Left ventricle myocardium superior (tissue), 1 donor: ENCODE measurements at regions not wholly inside any gene's neighbourhood (a gene's known extent, or its start where the extent isn't known, plus 50 kb on each side); places are given as distances from the start of the nearest gene placed in this dataset. TPM values are rescaled to one million over a fixed set of nuclear protein-coding genes. Genes with fewer than 3 reads are reported as not detected.
A peak's percentile ranks its signal among the peaks of the same experiment; 100 is the strongest.
"Not testable (repeated sequence)": the region's sequence is repeated elsewhere in the genome, so short reads cannot be mapped to it uniquely, and the experiment has no call there.

Experiments
- ATAC-seq: fragments of 200-7000 bp; cut with Tn5 transposase; one replicate; pipeline ENCODE4 v1.9.1; 2020; ENCODE audit warnings: mild to moderate bottlenecking, moderate library complexity
- DNase-seq: peaks from one replicate; pipeline ENCODE4 v3.0.0-alpha.2; 2020
- intact Hi-C: fragments of 100-400 bp; cut with micrococcal nuclease; formaldehyde crosslinking; loops from one replicate; pipeline ENCODE4 v1.11.0; 2022
- microRNA-seq: library from miRNA; unstranded; fragments of <30 nt; microRNA quantifications from one replicate; pipeline ENCODE4 v1.2.0, GENCODE V29; 2020; ENCODE audit warnings: borderline number of aligned reads
- donor health status: DM: no; HTN: yes; CAD: no; lungs with severe emphysema.

DNA sequence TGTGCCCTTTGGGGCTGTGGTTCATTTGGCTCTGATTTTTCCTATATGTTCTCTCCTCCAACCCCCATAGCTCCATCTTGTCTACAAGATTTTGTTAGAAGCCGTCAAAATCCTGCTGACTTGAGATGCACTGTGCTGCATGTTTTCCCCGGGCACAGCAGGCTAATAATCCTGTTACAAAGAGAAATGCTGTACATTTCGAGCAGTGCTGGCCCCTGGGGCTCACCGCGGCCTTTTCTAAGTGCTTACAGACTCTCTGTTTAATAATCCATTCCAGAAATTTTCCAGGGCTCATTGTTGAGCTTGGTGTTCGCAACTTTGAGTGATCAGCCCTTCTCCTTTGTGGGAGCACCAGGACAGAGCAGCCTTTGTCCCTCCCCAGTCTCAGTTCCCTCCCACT, 158.6 kb downstream of the OR4F15 start:
- intact Hi-C loops, DNase-seq, ATAC-seq: not testable (repeated sequence)

DNA sequence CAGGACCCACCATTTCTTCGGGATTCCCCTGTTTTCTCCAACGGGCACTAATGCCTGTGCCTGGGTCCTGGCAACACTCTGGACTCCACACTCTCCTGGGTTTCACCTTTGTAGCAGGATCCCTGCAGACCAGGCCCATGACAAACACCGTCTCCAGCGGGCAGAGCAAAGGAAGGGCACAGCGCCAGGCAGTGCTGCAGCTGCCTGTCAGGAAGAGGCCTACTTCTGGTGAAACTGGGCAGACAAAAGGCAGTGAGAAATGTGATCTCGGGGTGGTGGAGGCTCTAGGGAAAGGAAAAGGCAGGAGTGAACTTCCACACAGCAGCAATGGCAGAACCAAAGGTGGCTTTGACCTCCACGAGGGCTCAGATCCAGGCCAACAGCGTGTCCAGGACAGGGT, 165.3 kb downstream of the OR4F15 start:
- intact Hi-C loops, DNase-seq: not testable (repeated sequence)

DNA sequence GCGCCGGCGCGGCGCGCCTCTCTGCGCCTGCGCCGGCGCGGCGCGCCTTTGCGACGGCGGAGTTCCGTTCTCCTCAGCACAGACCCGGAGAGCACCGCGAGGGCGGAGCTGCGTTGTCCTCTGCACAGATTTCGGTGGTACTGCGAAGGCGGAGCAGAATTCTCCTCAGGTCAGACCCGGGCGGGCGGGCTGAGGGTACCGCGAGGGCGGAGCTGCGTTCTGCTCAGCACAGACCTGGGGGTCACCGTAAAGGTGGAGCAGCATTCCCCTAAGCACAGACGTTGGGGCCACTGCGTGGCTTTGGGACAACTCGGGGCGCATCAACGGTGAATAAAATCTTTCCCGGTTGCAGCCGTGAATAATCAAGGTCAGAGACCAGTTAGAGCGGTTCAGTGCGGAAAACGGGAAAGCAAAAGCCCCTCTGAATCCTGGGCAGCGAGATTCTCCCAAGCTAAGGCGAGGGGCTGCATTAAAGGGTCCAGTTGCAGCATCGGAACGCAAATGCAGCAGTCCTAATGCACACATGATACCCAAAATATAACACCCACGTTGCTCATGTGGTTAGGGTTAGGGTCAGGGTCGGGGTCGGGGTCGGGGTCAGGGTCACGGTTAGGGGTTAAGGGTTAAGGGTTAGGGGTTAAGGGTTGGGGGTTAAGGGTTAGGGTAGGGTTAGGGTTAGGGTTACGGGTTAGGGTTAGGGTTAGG, 168.4 kb downstream of the OR4F15 start:
- DNase-seq = peak; percentile 46
- peak; percentile 75 for ATAC-seq
- intact Hi-C loops = not testable (repeated sequence)

More for the DNA sequence above, 165.3 kb downstream of the OR4F15 start:
- not testable (repeated sequence) for ATAC-seq

Small RNAs in the stretch of these regions (microRNA-seq; reads per million reads assigned to microRNA genes)
- gene MIR1302-10 (not detected), gene MIR6859-3 (not detected)
